VCaP (cell line): ENCODE measurements at regions not wholly inside any gene's neighbourhood (a gene's known extent, or its start where the extent isn't known, plus 50 kb on each side); places are given as distances from the start of the nearest gene placed in this dataset.

ENCODE experiments used
- H3K27ac ChIP-seq: fragments of 450-650 bp; 2 replicates; pipeline ENCODE4 v1.5.1; 2017
- TF ChIP-seq, protein P1 (sequence below): fragments of 450-650 bp; conservative IDR thresholded peaks from 2 replicates; pipeline ENCODE4 v1.5.1; 2017; ENCODE audit warnings: mild to moderate bottlenecking, moderate library complexity

DNA sequence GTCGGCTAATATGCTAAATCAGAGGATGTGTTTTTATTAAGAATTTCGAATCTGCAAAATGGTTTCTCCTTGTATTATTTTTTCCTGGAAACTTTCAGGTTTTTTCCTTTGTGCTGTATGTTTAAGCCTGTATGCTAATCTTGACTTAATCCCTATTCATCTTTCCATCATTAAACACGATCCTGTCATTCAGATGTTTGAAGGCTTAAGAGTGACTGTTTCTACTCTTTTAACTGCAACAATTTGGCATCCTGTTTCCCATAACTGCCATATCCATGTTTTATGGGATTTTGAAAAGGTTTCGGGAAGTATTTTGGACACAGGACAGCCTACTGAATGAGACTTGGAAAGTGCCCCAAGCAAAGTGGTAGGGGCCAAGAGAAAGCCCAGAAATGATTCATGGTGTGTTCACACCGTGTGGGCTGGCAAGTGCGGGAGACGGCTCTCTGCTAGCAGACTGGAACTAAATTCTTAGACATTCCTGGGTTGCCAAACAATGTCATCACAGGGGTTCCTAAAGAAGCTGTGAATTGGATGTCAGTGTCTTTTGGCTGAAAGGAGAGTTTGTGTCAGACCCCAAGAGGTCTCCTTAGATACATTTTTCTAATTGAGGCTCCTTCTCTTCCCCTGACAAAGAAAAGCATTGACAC lies 125.4 kb upstream of the ADAMTS16 start:
- TF ChIP-seq, protein P1, sequence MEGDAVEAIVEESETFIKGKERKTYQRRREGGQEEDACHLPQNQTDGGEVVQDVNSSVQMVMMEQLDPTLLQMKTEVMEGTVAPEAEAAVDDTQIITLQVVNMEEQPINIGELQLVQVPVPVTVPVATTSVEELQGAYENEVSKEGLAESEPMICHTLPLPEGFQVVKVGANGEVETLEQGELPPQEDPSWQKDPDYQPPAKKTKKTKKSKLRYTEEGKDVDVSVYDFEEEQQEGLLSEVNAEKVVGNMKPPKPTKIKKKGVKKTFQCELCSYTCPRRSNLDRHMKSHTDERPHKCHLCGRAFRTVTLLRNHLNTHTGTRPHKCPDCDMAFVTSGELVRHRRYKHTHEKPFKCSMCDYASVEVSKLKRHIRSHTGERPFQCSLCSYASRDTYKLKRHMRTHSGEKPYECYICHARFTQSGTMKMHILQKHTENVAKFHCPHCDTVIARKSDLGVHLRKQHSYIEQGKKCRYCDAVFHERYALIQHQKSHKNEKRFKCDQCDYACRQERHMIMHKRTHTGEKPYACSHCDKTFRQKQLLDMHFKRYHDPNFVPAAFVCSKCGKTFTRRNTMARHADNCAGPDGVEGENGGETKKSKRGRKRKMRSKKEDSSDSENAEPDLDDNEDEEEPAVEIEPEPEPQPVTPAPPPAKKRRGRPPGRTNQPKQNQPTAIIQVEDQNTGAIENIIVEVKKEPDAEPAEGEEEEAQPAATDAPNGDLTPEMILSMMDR, result no peak
- H3K27ac ChIP-seq, result no peak overlapping the region

DNA sequence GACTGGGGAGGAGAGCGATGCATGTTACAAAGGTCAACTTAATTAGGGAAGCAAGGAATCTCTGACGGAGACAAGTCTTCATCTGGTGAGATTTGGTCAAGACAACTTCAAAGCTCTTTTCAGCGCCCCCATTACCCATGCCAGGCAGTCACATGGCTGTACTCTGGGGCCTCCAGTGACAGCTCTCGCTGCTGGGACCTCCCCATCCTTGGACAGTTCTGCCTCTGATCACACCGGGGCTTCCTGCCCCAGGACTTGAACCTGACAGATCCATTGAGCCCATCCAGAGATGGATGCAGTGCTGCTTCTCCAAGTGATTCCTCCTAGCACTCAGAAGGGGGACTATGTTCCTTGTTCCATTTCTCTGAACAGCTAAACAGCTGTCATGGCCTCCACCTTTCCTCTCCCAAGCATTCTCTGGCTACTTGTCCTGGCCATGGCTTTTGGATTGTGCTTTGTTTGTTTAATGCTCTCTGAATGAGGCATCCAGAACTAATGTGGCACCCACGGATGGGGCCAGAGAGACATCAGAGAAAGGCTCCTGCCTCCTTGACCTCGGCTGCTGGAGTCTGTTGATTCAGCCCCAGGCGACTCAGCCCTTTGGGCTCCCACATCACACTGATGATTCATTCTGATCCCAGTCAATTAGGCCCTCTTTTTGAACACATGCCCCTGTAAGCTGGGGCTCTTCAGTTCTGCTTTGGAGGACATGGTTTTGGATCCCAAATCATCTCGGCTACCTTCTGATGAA lies 122.1 kb upstream of the ADAMTS16 start:
- H3K27ac ChIP-seq, result no peak overlapping the region
- TF ChIP-seq, protein P1, result no peak

DNA sequence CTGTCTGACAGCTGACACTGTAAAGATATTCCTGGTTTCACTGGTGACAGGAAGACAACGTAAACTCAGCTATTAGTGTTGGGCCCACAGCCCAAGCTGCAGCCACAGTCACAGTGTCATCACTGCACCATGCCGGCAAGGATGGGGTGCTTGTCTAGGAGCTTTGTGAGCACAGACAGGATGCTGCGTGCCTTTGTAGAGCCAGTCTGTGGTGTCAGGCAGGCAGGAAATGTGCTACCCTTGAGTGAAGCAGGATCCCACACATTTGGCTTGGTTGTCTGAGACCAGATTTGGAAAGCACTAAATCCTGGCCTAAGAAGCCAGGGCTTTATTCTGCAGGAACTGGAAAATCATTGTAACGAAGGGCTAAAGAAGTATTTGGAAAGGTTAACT lies 121.6 kb upstream of the ADAMTS16 start:
- no peak overlapping the region for H3K27ac ChIP-seq
- TF ChIP-seq, protein P1, result no peak

DNA sequence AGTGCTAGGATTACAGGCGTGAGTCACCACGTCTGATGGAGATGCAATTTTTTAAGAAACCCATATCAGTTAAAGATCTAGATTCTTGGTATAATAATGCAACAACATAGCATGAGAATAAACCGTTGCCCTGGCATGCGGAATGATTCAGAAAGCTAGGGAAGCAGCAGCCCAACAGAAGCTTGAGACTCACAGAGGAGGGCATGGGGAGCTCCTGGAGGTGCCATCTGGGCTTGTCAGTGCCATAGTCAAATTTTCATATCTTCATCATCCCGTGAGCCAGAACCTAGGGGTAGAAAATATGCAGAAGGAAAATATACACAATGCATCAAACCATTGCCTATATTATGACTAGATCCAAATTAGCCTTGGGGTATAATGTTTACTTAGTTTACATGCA lies 118.7 kb upstream of the ADAMTS16 start:
- no peak overlapping the region for H3K27ac ChIP-seq
- TF ChIP-seq, protein P1, result no peak

DNA sequence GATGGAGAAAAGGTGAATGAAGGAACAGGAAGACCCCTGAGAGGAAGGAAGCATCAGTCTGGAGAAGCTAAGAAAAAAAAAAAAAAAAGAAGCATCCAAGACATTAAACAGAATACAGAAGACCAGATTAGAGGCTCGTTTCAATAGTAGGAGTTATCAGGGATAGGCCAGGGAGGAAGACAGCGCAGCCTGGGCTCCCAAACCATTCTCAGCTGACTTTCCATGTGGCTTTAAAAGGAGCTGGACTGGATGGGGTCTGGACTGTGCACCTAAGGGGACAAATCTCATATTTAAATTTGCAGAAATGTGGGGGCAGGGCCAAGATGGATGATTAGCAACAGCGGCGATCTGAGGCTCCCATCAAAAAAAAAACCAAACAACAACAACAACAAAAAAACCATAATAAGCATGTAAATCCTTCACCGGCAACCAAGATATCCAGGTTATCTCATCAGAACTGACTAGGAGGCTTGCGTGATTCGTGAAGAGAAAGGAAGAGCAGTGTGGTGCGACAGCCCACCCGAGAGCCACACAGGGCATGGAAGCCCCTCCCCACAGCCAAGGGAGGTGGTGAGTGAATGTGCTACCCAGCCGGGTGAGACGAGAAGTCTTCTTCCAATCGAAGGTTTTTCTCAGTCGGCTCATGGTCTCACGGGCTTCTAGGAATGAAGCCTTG lies 114.9 kb upstream of the ADAMTS16 start:
- H3K27ac ChIP-seq, result no peak overlapping the region
- TF ChIP-seq, protein P1, result no peak

DNA sequence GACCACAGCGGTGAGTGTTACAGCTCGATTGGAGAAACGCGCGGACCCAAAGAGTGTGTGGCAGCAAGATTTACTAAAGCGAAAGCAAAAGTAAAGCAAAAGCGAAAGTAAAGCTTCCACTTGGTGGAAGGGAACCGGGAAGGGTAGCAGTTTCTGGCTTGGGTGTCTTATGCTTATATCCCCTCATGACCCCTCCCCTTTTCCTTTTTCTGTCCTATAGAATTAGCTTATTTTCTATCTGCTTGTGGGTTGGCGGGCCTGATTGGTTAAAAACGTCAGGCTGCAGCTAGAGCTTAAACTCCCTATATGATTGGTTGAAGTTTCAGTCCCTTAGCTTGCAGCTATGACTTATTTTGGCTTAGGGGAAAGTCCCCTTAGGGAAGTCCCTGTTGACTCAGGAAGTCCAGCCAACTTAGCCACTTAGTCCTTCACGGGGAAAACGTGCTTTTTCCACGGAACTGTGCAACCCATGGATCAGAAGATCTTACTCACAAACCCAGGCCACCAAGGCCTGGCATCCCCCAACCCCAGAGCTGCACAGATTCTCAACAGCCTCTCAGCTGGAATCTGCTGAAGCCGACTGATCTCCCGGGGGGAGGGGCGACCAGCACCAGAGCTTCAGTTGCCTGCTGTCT lies 114.2 kb upstream of the ADAMTS16 start:
- no peak overlapping the region for H3K27ac ChIP-seq

More for the DNA sequence above, 114.2 kb upstream of the ADAMTS16 start:
- TF ChIP-seq, protein P1, result no peak
